ENCODE measurements at regions not wholly inside any gene's neighbourhood (a gene's known extent, or its start where the extent isn't known, plus 50 kb on each side); places are given as distances from the start of the nearest gene placed in this dataset.

GRCh38 chr12:59039005-59039404 is 118.7 kb upstream of the LRIG3 start:
- TF ChIP-seq CTCF (IDR thresholded peaks at IDR 0.05), result no peak
- no peak for TF ChIP-seq POLR2A (IDR thresholded peaks at IDR 0.05)

Data from esophagus squamous epithelium (tissue), 4 donors.